BJ (cell line): ENCODE measurements at regions not wholly inside any gene's neighbourhood (a gene's known extent, or its start where the extent isn't known, plus 50 kb on each side); places are given as distances from the start of the nearest gene placed in this dataset.
"Not testable (repeated sequence)": the region's sequence is repeated elsewhere in the genome, so short reads cannot be mapped to it uniquely, and the experiment has no call there.

Experiments
- CTCF ChIA-PET: fragments of 350-600 bp; formaldehyde crosslinking; extraction: SDS; loops from one replicate; lab custom pipeline; 2021; ENCODE audit warnings: antibody characterized with exemption, inconsistent platforms; lab: Yijun Ruan, JAX
- POLR2A ChIA-PET: fragments of 300-600 bp; sonication (Branson Sonifier 250); formaldehyde crosslinking; extraction: SDS; loops from one replicate; lab custom pipeline; 2021; ENCODE audit warnings: antibody characterized with exemption; lab: Charles Lee
- DNase-seq: peaks from one replicate; pipeline ENCODE4 v3.0.0-alpha.2; 2011; ENCODE audit warnings: low read depth
- H3K27me3 ChIP-seq: 2 replicates; pipeline ENCODE4 v1.6.0; 2011; ENCODE audit warnings: low read length; ENCODE audit not compliant: control insufficient read depth, insufficient read depth
- H3K36me3 ChIP-seq: 2 replicates; pipeline ENCODE4 v1.5.1; 2011; ENCODE audit warnings: low read length; ENCODE audit not compliant: control insufficient read depth, insufficient read depth
- H3K4me3 ChIP-seq: 2 replicates; pipeline ENCODE4 v1.5.1; 2011; ENCODE audit warnings: low read depth, mild to moderate bottlenecking, control low read depth, low read length
- CTCF ChIP-seq: IDR thresholded peaks from 2 replicates; pipeline ENCODE4 v1.5.1; 2011; ENCODE audit warnings: low read depth, mild to moderate bottlenecking, control low read depth, inconsistent platforms, low read length, moderate library complexity; ENCODE audit not compliant: insufficient read depth

- Histone ChIP-seq H3K36me3 (no peaks in the 10 kb centered on the region), H3K27me3 (no peaks in the 10 kb centered on the region), H3K4me3 (no peak overlapping the region)
- CTCF ChIA-PET = no interaction called here
- no peak for TF ChIP-seq CTCF
- POLR2A ChIA-PET = no interaction called here
- no peak for DNase-seq
Observed at GRCh38 chr5:114719268-114719667, 357.4 kb downstream of the KCNN2 start.

- H3K36me3 ChIP-seq = no peaks in the 10 kb centered on the region
- no peak for TF ChIP-seq CTCF
- POLR2A ChIA-PET = no interaction called here
- no peaks in the 10 kb centered on the region for H3K27me3 ChIP-seq
- no peak for DNase-seq
- CTCF ChIA-PET = no interaction called here
- no peak overlapping the region for H3K4me3 ChIP-seq
Observed at GRCh38 chr5:114716955-114717354, 355.1 kb downstream of the KCNN2 start.

GRCh38 chr5:114704225-114704893, 342.5 kb downstream of the KCNN2 start:
- POLR2A ChIA-PET, H3K4me3 ChIP-seq, CTCF ChIA-PET, DNase-seq, H3K27me3 ChIP-seq, H3K36me3 ChIP-seq: not testable (repeated sequence)

- CTCF ChIA-PET = no interaction called here
- DNase-seq = no peak
- POLR2A ChIA-PET = no interaction called here
- no peaks in the 10 kb centered on the region for H3K36me3 ChIP-seq
- no peak for TF ChIP-seq CTCF
- no peaks in the 10 kb centered on the region for H3K27me3 ChIP-seq
- H3K4me3 ChIP-seq = no peak overlapping the region
Observed at GRCh38 chr5:114702731-114703130, 340.9 kb downstream of the KCNN2 start.

GRCh38 chr5:114702136-114702535, 340.3 kb downstream of the KCNN2 start:
- no peak for DNase-seq
- H3K4me3 ChIP-seq = no peak overlapping the region
- POLR2A ChIA-PET = no interaction called here
- H3K36me3 ChIP-seq = no peaks in the 10 kb centered on the region
- CTCF ChIA-PET = no interaction called here
- no peak for TF ChIP-seq CTCF
- no peaks in the 10 kb centered on the region for H3K27me3 ChIP-seq

GRCh38 chr5:114700823-114701222, 339.0 kb downstream of the KCNN2 start:
- TF ChIP-seq CTCF = no peak
- Histone ChIP-seq H3K4me3 (no peak overlapping the region), H3K36me3 (no peaks in the 10 kb centered on the region), H3K27me3 (no peaks in the 10 kb centered on the region)
- ChIA-PET POLR2A (no interaction called here), CTCF (no interaction called here)
- DNase-seq = no peak
